ENCODE measurements at regions not wholly inside any gene's neighbourhood (a gene's known extent, or its start where the extent isn't known, plus 50 kb on each side); places are given as distances from the start of the nearest gene placed in this dataset.
"Not testable (repeated sequence)": the region's sequence is repeated elsewhere in the genome, so short reads cannot be mapped to it uniquely, and the experiment has no call there.

- no peak for DNase-seq (ENCODE audit: low spot score)
Observed at GRCh38 chr4:111960241-111960667, 185.0 kb upstream of the FAM241A start.

- DNase-seq (ENCODE audit: low spot score), result not testable (repeated sequence)
Observed at GRCh38 chr4:111961026-111961425, 184.2 kb upstream of the FAM241A start.

DNA sequence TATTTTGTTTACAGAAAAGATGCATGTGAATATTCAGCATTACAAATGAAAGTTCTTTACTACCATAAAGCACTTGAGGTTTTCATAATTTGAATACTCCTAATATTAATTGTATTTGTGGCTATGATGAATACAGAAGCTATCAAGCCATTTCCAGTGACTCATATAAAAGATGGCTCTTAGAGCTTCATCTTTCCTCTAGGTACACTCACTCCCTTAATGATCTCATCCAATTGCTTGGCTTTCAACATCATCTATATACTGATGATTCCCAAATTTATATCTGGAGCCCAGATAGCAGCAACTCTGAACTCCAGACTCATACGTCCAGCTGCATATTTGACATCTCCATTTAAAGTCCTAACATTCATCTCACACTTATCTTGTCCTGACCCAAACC lies 183.4 kb upstream of the FAM241A start:
- DNase-seq (ENCODE audit: low spot score), result no peak

GRCh38 chr4:111963158-111963700 lies 182.0 kb upstream of the FAM241A start:
- DNase-seq (ENCODE audit: low spot score), result no peak

GRCh38 chr4:111977419-111977965 lies 167.8 kb upstream of the FAM241A start:
- DNase-seq (ENCODE audit: low spot score), result no peak

DNA sequence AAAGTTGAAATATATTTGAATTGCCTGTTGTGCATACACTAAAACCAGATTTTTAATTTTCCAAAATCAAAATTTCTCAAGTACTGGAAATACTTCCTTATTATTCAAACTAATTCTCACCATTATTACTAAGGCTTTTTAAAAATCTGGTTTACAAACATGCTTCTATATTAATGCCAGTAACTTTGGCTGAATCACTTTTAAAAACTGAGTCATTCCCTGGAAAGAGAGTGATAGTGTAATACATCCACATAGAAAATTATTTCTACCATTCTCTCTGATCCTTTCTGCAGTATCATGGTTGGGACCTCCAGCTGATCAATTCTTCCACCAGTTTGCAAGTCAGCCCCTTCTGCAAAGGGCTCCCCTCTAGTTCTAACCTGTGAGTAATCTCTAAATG lies 165.3 kb upstream of the FAM241A start:
- no peak for DNase-seq (ENCODE audit: low spot score)

DNA sequence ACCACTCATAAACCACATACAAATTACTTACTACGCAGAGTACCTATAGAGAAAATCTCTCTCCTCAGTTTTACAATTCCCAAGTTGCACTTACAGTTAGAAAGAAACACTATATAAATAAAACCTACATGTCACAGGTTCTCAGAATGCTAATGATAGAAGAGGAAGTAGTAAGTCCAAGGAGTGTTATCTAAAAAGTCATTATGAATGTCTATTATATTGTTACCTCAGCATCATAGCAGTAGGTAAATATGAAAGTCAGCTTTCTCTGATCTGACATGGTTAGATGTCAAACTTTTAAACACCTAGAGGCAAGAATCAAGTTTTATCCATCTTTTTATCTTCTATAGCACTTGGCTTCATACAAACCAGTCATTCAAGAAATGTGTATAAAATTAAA lies 163.2 kb upstream of the FAM241A start:
- no peak for DNase-seq (ENCODE audit: low spot score)

DNA sequence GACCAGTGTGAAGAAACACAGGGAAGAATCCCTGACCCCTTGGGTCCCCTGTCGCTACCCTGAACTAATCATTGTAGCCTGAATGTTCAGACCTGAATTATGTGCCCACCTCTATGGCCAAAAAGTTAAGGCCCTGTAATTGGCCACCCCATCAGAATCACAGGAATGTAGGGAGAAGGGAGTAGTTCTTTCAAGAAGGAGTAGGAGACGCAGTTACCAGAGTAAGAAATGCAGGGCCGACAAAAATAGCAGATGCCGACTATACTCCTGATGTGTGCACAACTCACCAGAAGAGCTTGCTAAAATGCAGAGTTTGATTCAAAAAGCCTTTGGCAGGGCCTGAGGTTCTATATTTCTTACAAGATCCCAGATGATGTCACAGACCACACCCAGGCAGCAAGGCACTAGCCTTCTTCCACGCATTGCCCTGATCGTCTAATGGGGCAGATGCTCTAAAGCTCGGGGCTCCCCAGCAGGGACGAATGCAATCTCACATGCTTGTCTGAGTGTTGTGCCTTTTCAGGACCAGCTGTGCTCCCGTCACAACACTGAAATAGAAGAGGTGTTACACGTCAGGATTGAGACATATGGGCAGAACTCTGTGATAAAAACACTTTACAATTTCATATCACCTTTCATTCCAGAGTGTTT lies 161.0 kb upstream of the FAM241A start:
- DNase-seq (ENCODE audit: low spot score), result no peak

DNA sequence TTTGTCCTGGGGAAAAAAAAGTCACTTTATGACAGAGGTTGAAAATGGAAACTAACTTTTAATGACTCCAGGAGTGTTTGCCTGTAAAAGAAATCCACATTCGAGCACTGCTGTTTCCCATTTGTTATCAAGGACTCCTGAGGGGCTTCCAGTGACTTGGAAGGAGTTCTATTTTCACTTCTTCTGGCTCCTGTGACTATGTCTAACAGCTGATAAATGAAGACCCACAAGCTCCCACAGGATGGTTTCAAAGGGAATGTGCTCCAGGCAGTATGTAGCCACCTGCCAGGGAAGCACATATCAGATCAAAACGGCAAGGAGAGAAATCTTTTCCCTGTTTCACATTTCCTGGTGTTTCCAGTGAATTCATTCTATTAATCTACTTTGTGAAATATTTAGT lies 159.8 kb upstream of the FAM241A start:
- DNase-seq (ENCODE audit: low spot score), result no peak

GRCh38 chr4:111986095-111986494 lies 159.2 kb upstream of the FAM241A start:
- no peak for DNase-seq (ENCODE audit: low spot score)

- no peak for DNase-seq (ENCODE audit: low spot score)
Observed at GRCh38 chr4:111988514-111988913, 156.7 kb upstream of the FAM241A start.

- no peak for DNase-seq (ENCODE audit: low spot score)
Observed at GRCh38 chr4:111989817-111990216, 155.4 kb upstream of the FAM241A start.

- no peak for DNase-seq (ENCODE audit: low spot score)
Observed at GRCh38 chr4:111991163-111991562, 154.1 kb upstream of the FAM241A start.

GRCh38 chr4:111991797-111992196 lies 153.5 kb upstream of the FAM241A start:
- DNase-seq (ENCODE audit: low spot score), result no peak

DNA sequence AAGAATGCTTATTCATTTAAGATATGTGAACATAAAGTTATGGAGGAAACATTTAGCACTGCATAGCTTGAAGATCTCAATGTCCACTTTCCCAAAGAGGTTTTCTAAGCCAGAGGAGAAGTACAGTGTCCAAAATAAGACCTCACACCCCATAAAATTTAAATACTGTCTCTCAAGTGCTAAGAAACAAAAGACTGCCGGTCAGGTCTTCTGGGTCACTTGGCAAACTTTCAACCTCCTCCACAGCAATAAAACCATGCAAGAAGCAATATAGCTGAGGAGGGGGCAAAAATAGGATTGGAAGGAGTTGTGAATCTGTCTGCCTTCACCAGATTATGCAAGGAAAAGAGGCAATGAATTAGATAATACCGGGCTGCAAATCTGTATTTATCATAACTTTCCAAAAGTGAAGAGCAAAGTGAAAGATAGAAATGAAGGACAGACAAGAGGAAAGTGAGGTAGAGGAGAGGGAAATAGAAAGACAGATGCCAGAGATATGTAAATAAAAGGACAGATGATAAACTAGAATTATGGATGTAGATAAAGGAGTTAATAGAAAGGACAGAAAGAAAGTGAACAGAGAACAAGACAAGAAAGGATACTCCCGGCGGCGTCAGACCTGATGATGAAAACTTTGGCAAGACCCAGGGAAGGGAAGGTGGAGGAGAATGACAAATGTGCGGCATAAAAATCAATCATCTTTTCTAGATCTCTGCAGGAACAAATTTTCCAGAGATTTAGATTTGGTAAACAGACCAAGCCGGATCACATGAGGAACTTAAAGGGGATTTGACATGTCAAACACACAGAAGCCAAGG lies 152.7 kb upstream of the FAM241A start:
- no peak for DNase-seq (ENCODE audit: low spot score)

GRCh38 chr4:111994392-111994791 lies 150.9 kb upstream of the FAM241A start:
- no peak for DNase-seq (ENCODE audit: low spot score)

DNA sequence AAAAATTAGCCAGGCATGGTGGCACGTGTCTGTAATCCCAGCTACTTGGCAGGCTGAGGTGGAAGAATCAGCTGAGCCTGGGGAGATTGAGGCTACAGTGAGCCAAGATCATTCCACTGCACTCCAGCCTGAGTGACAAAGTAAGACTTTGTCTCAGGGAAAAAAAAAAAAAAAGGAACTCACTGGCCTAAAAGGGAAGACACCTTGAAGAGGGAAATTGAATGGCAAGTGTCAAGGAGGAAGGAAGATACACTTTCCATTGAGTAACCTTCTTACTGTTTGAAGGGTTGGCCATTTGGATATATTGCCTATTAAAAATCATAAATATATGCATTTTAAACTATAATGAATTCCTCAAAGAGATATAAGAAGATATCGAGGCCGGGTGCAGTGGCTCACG lies 147.5 kb upstream of the FAM241A start:
- no peak for DNase-seq (ENCODE audit: low spot score)

DNA sequence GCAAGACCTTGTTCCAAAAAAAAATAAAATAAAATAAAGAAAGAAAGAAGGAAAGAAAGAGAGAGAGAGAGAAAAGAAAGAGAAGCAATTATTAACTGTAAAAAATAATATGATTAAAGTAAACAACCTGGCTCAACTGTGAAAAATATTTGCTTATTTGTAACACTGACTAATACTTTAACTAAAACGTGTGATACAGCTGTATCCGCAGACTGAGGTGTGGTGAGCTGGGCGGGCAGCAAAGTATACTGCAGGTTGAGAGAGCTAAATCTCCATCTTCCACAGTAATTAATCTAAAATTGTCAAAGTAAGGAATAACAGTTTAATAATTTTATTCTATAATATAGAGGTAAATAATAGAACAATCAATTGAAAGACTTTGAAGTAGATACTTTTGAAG lies 145.5 kb upstream of the FAM241A start:
- DNase-seq (ENCODE audit: low spot score), result no peak

DNA sequence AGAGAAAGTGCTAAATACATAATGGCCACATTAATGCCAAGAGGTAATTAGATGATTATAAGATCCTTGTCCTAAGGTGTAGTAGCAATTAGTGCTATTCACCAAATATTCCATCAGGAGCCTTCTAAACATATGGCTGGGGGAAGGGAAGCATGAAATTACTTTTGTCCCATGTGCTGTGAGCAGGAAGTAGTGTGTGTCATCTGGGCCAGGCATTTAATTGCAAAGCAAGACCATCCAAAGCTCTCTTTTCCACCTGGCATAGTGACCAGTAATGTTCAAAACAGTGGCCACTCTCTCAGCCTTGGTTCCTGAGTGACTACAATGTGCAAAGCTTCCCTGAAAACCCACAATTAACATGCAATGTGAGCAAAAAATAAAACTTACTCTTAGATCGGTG lies 144.2 kb upstream of the FAM241A start:
- no peak for DNase-seq (ENCODE audit: low spot score)

- DNase-seq (ENCODE audit: low spot score), result no peak
Observed at GRCh38 chr4:112002248-112002661, 143.0 kb upstream of the FAM241A start.

DNA sequence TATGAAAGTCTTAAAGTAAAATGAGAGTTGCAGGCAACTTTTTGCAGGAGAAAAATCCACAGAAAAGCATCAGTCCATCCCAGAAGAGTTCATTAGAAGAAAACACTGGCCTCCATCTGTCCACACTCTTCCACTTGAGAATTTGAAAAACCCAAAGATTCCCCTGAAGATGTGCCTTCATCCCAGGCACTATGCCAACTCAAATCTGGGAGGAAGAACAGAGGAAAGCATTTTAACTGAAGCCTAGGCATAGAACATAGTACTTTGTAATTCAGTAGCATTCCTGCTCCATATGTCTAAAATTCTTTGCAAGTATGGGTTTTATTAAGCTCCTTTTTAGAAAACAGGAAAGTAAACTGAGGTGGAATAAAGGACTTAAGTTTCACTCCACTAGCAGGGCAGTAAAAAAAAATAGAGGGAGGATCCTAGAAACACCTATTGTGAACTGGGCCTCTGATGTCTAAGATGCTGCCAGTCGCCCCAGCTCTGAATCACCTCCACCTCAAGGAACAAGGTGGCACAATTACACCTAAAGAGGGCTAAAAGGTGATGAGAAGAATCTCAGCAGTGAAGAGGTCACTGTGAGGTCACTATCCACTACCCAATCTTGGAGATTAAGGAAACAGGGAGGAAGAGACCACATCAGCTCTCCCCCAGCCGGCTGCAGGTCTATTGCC lies 141.9 kb upstream of the FAM241A start:
- no peak for DNase-seq (ENCODE audit: low spot score)

DNA sequence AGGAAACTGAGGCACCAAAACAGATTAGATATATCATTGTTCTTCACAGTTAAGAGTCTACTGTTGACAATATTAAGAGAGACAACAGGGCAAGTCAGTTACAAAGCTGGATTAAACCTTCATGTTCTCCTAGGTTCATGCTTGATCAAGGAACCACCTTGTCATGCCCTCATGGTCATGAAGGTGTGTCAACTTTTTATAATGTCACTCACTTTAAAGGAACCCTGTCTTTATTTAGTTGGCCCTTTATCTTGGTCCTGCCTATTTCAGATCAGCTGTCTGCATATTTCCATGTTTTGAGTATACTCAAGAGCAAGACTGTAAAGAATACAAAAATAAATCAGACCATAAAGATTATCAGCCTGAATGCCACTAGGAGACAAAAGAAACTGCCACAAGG lies 140.2 kb upstream of the FAM241A start:
- DNase-seq (ENCODE audit: low spot score), result no peak

DNA sequence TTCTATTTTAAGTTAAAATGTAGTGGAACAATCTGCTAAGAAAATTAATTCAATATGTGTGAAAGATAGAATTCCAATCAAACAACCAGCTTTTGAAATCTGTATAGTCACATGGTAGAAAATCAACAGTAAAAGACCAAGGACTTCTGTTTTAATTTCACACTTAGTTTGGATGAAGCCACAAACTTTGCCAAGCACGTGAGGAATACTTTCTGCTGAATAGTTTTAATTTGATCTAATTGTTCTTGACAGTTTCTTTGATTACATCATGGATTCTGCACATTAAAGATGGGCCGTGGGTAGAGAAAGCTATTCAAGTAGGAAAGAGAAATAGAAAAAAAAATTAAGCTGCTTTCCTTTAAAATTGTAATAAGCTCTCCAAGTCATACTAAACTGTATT lies 137.9 kb upstream of the FAM241A start:
- no peak for DNase-seq (ENCODE audit: low spot score)
